HG02840 (cell line): ENCODE measurements at regions not wholly inside any gene's neighbourhood (a gene's known extent, or its start where the extent isn't known, plus 50 kb on each side); places are given as distances from the start of the nearest gene placed in this dataset.
"Not testable (repeated sequence)": the region's sequence is repeated elsewhere in the genome, so short reads cannot be mapped to it uniquely, and the experiment has no call there.

Experiments used
- ATAC-seq: cut with Tn5 transposase; IDR thresholded peaks from one replicate; pipeline ENCODE4 v1.9.1; 2021; ENCODE audit warnings: mild to moderate bottlenecking, moderate library complexity, moderate number of reproducible peaks; ENCODE audit not compliant: unreplicated experiment, low FRiP score

DNA sequence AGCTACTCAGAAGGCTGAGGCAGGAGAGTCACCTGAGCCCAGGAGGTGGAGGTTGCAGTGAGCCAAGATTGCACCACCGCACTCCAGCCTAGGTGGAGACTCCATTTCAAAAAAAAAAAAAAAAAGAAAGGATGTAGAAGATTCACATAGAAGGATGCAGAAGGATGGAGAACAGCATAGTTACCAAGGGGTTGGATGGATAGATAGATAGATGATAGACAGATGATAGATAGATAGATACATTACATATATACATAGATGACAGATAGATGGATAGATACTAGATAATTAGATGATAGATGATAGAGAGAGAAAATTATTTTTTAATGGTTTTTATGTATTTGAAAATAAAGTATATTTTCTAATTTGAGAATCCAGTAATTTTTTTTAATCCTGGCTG lies 160.7 kb upstream of the ARID1B start:
- ATAC-seq, result no peak

DNA sequence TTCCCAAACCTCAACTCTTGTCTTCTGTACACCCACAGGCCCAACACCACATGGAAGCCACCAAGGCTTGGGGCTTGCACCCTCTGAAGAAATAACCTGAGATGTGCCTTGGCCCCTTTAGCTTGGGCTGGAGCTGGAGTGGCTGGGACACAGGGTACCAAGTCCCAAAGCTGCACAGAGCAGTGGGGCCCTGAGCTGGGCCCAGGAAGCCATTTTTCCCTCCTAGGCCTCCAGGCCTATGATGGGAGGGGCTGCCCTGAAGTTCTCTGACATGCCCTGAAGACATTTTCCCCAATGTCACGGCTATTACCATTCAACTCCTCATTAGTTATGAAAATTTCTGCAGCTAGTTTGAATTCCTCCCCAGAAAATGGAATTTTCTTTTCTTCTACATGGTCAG lies 163.2 kb upstream of the ARID1B start:
- ATAC-seq, result no peak

DNA sequence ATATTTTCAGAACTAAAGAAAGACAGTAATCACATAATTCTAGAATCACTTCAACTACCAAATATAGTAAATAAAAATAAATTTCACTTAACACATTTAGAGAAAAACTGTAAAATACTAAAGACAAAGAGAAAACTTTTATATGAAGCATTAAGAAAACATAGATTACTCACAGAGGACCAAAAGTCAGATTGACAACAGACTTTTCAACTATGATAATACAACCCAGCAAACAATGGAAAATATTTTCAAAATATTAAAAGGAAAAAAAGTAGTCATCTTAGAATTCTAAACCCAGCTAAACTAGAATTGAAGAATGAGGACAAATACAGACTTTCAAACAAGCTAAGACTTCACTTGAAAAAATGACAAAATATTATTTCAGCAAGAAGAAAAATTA lies 164.8 kb upstream of the ARID1B start:
- no peak for ATAC-seq

DNA sequence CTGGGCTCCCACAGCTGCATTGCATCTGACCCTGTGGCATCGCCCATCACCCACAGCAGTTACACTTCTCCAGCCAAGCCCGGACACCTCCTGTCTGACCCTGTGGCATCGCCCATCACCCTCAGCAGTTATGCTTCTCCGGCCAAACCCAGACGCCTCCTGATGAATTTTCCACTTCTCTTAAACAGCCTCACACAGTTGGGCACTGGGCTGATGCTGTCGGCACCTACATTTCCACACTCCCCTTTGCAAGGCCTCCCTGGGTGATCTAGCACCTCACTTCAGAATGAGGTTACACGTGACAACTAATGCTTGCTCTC lies 175.2 kb upstream of the ARID1B start:
- ATAC-seq, result no peak

DNA sequence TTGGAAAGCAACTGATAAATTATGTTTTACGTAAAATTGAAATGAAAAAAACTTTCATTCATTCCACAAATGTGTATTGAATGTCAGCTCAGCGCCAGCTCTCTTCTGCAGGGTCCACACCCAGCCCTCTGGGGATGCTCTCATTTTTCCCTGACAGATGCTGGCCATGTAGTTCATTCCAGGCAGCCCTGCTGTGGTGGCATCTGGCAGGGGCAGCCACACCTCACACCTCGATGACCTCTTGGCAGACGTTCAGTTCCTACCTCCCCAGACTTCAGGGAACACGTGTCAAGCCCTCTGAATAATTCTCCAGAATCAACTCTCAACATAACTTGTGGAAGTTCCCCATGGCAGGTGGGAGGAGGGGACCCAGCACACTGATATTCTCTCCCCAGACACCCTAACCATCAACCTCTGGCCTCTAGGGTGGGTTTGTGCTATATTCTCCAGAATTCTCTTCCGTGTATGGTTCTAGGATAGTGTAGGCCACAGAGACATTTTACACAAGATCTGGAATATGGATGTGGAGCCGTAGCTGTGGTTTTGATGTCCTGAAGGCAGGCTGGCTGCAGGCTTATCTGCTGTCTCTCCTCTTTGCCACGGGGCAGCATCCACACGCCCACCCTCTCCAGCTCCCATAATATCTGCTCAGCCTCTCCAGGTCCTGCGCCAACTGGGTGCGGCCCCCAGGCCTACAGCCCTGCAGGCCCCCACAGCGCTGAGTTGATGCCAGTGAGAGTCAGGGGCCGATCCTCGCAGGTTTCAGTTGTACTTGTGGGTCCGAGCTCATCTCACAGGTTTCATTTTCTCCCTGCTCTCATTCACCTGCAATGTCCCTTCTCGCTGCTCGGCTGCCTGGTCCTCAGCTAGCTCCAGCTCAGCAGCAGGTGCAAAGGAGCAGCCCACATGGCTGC lies 175.8 kb upstream of the ARID1B start:
- ATAC-seq, result no peak

DNA sequence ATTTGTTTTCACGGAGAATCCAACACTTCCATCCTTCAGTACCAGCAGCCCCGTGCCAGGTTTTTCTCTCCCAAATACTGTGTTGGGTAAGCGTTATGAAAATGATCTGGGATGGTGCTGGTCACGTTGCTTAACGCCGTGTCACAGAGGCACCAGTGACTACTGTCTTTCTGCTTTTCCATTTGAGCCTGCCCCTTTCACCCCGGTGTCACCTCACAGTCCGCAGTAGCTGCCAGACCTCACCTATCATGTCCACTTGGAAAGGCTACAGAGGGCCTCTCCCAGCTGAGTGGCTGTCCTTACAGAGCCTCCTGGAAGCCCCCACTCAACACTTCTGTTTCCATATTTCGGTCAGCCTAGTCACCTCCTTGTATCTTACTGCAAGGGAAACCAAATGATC lies 176.5 kb upstream of the ARID1B start:
- no peak for ATAC-seq

DNA sequence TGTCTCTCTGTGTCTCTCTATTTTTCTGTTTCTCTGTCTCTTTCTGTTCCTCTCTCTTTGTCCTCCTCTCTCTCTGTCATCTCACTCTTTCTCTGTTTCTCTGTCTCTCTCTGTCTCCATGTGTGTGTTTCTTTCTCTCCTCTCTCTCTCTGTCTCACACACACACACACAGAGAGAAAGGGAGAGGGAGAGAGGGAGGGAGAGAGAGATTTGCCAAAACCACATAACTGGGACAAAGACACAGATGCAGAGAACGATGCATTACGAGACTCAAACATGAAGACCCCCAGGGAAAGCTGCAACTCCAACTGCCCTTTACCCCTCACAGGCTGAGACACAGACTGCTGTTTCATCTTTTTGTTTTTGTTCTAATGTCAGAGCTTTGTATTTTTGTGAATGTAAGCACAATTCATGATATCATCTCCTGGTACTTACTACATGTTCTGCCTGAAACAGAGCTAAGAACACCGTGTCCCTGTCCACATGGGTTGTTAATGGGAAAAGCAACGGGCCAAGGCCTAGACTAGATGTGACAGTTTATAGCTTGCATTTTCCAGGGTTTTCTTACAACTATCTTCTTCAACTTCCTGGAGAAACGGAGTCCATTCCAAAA lies 177.1 kb upstream of the ARID1B start:
- no peak for ATAC-seq

DNA sequence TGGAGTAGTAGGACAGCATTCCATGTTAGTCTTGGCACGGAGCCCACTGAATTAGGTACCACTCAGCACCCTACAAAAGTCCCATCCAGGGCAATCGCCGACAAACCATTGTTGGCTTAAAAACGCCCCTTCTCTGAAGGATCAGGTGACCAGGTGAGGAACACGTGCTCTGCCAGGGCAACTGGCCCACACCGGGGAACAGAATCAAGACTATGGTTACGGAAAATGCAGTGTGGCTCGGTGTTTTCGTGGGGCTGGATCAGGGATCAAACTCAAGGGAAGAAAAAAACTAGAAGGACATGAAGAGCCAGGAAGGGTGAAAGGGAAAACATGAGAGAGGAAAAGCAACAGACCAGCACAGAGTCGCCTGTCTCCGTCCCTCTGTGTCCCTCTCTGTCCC lies 177.8 kb upstream of the ARID1B start:
- ATAC-seq, result no peak

DNA sequence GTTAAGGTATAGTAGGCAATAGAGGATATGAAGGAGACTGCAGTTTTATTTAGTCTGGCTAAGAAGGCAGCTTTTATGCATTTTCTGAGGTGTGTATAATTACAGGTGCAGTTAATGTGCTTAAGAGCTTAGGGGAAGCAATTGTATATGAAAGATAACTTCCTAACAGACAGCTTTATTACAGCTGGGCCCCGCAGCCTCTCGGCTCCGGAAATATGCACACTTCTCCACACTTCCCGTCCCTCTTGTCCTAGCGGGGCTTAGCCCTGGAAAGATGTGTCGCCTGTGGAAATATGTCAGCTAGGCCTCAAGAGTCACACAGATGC lies 178.4 kb upstream of the ARID1B start:
- no peak for ATAC-seq

DNA sequence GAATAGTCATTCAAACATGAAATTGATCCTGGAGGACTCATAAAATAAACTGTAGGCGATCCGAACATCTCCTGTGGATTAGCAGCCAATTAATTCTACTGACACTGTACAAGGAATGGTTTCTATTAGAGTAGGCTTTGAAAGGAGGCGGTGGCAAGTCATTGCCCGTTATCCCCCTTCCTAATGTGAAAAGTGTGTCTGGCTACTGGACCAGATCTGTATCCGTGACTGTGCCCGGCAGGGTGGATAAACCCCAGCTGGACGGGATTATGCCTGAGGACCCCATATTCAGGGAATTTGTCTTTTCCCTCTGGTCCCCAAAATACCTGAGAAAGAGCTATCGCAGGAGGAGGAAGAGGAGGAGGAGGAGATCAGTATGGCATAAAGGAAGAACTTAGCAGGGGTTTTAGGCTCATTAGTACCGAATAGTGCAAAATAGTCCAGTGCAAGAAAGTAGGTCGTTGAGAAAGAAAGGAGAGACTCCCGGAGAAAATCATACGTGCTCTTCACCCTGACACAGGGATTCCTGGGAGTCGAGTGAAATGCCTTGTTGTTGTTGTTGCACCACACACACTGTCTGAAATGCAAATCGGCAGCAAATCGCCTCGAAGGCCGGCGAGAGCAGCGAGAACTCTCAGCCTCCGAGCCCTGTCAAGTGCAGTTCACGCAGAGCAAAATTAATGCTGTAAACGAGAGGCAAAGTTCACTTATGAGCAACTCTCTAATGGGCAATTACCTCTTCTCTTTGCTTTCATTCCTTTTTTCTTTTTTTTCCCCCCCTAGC lies 178.9 kb upstream of the ARID1B start:
- no peak for ATAC-seq

DNA sequence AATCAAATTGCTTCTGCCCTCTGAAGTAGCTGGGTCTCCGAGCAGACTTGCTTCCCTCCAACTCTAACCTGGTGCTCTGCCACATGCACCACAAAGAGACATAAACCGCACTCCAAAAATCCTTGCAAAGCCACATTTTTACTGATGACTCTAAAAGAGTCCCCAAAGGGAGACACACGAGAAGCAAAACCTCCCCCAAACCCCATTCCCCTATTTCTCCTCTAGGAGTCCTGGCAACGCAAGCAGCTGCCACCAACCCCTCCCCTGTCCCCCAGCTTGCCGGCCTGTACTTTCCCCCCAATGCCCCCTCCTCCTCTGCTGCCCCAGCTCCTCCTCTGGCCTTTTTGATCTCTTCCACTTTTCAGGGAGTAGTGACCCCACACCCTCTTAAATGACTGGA lies 180.1 kb upstream of the ARID1B start:
- no peak for ATAC-seq

DNA sequence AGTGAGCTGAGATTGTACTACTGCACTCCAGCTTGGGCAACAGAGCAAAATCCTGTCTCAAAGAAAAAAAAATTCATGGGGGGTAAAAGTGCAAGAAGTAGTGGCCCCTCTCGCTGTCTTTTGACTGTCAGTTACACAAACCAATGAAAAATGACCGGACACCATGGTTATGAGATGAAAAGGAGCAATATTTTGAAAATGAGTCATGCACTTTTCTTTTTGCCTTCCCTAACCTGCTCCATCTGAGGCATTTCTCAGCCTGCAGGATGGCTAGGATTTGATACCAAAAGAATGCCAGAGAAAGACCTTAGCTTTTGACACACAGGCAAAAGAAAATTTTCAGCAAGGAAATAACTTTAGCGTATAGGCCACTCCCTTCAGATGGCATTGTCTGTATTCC lies 181.7 kb upstream of the ARID1B start:
- ATAC-seq, result no peak

DNA sequence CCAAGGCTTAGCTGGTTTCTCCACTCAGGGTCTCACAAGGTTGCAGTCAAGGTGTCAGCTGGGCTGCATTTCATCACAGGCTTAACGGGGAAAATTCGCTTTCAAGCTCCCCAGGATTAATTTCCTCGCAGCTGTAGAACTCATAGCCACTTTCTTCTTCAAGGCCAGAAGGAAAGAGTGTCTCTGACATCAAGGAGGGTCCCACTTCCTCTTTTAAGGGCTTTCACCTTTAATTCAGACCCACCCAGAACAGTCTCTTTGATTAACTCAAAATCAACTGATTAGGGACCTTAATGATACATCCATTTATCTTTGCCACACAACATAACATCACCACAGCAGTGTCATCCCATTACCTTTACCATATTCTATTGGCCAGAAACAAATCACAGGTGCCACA lies 183.3 kb upstream of the ARID1B start:
- ATAC-seq, result no peak

DNA sequence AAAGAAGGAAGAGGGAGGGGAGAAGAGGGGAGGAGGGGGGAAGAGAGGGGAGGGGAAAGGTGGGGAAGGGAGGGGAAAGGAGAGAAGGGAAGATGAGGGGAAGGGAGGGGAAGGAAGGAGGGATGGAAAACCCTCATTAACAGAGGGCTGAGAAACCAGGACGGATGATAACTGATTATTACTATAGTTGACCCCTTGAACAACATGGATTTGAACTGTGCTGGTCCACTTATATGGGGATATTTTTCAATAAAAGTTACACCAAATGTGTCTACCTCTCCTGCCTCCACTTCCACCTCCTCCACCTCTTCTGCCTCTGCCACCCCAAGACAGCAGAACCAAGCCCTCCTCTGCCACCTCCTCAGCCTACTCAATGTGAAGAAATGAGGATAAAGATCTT lies 184.1 kb upstream of the ARID1B start:
- ATAC-seq, result no peak

DNA sequence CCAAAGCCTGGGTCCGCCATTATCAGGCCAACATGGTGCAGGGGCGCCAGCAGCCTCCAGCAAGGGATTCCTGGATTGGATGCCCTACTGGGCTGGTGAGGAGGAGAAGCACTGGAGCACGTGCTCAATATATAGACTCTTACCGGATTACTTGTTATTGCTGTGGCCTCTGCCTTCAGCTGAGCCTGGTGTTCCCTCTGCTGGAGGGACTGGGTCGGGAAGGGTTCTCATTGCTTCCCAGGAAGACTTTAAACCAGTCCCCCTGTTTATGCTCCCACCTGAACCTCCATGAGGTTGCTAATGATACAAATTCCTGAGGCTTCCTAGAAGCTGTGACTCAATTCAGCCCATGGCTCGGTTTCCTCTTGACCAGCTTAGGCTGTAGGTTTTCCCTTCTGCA lies 186.7 kb upstream of the ARID1B start:
- ATAC-seq, result no peak

DNA sequence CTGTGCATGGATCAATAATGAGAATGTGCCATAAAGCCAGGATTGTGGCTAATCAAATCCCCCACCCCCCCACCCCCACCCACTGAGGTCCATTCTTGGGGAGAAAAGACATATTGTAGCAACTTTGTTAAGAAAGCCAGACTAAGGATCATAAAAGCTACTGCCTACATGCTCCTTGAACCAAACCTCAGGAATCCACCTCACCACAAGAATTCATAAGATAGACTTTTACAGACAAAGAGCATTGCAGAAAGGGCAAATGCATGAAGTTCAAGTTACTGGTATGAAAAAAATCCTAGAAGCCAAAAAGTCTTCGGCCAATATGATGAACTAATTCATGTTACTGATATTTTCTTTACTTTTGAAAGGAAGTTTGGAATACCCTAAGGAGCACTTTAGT lies 187.9 kb upstream of the ARID1B start:
- ATAC-seq, result no peak

DNA sequence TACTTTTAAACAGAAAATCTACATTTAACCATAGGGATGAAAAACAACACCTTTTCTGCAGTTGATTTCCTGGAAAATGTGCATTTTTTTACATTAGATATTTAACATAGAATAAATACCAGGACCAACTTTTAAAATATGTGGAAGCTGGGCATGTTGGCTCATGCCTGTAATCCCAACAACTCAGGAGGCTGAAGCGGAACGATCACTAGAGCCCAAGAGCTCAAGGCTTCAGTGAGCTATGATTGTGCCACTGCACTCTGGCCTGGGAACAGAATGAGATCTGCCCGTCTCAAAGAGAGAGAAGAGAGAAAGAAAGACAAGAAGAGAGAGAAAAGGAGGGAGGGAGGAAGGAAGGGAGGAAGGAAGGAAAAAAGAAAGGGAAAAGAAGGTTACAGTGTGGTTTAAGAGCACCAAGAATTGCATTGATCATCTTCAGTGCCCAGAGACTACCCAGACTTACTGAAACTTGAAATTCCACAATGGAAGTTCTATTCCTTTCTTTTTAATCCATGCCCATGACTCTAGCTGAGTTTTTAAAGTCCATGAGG lies 189.4 kb upstream of the ARID1B start:
- ATAC-seq, result no peak

DNA sequence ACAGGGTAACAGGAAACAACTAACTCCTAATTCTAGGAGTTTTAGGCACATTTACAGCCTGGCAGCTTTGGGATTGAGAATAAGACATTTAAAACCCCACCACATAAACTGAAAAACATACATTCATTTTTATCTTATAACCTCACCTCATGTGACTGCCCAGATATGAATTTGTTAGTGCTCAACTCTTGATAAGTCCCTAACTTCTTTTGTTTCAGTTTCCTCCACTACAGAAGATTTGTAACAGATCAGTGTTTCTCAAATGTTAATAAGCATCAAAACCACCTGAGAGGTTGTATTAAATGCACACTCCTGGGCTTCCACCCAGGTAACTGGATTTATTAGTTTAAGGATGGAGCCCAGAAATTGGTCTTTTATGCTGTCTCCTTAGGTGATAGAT lies 190.1 kb upstream of the ARID1B start:
- ATAC-seq, result no peak

DNA sequence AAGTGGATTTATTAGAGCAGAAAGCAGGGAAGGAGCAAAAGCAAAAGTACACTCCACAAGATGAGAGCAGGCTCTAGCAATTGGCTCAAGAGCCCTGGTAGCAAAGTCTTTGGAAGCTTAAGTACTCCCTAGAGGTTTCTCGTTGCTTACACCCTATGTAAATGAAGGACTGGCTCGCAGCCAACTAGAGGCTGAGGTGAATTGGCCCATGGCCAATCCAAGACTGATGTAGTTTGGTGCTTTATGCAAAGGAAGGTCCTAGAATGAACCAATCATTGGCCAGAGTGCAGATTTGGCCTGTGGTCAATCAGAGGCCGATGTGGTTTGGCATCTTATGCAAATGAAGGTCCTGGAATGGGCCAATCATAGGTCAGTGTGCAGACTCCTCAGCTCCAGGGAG lies 191.3 kb upstream of the ARID1B start:
- no peak for ATAC-seq

DNA sequence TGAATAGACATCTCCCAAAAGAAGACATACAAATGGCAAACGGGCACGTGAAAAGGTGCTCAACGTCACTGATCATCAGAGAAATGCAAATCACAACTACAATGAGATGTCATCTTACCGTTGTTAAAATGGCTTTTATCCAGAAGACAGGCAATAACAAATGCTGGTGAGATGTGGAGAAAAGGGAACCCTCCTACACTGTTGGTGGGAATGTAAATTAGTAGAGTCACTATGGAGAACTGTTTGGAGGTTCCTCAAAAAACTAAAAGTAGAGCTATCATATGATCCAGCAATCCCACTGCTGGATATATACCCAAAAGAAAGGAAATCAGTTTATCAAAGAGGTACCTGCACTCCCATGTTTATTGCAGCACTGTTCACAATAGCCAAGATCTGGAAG lies 193.1 kb upstream of the ARID1B start:
- ATAC-seq, result not testable (repeated sequence)

DNA sequence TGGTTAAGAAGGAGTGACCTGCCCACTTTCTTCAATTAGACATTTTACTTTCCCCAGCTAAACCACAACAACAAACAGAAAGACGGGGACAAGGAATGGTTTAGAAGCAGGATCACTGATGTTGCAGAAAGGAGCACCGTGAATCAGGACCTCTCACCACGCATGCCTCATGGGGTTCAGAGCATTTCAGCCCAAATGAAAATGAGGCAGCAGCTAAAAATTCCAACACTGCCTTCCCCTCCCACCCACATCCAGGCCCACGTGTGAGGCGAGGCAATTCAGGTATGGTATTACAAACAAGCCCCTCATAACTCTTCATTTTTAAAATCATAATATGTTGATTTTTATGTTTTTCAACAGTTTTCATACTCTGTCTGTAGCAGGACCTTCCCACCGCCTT lies 194.1 kb upstream of the ARID1B start:
- no peak for ATAC-seq
